ENCODE measurements at regions not wholly inside any gene's neighbourhood (a gene's known extent, or its start where the extent isn't known, plus 50 kb on each side); places are given as distances from the start of the nearest gene placed in this dataset.
"Not testable (repeated sequence)": the region's sequence is repeated elsewhere in the genome, so short reads cannot be mapped to it uniquely, and the experiment has no call there.

- no peak overlapping the region for H3K4me3 ChIP-seq (ENCODE audit: low read depth, low read length)
- TF ChIP-seq, protein P1, sequence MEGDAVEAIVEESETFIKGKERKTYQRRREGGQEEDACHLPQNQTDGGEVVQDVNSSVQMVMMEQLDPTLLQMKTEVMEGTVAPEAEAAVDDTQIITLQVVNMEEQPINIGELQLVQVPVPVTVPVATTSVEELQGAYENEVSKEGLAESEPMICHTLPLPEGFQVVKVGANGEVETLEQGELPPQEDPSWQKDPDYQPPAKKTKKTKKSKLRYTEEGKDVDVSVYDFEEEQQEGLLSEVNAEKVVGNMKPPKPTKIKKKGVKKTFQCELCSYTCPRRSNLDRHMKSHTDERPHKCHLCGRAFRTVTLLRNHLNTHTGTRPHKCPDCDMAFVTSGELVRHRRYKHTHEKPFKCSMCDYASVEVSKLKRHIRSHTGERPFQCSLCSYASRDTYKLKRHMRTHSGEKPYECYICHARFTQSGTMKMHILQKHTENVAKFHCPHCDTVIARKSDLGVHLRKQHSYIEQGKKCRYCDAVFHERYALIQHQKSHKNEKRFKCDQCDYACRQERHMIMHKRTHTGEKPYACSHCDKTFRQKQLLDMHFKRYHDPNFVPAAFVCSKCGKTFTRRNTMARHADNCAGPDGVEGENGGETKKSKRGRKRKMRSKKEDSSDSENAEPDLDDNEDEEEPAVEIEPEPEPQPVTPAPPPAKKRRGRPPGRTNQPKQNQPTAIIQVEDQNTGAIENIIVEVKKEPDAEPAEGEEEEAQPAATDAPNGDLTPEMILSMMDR (IDR thresholded peaks at IDR 0.05; ENCODE audit: borderline replicate concordance, insufficient read depth, low read depth, low read length) = no peak
These were observed 104.8 kb upstream of the CADM1 start for GRCh38 chr11:115608976-115609375.

DNA sequence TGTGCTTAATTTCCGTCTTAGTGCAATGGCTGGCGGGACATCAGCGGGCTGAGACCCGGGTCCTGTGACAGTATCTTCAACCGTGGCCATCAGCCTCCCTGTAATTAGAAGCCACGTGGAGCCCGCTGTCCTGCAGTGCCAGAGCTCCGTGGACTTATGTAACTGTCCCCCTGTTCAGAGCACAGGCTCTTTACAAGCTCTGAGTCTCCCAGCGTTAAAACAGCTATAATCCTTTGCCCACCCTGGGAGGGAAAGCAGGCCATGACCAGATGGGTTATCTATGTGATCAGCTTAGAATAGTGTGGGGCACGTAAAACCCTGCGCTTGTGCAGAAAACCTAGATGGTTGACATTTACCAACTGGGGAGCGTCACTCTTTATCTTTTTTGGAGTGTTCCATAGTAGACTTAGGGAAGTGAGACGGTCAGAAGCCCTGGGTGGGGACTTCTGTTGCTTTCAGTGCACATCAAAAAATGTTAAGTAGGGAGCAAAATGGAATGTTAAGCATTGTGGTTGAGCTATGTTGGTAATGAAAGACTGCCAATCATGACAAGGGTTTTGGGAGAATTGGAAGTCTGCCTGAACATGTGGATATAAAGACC lies 103.5 kb upstream of the CADM1 start:
- TF ChIP-seq, protein P1 (IDR thresholded peaks at IDR 0.05; ENCODE audit: borderline replicate concordance, insufficient read depth, low read depth, low read length) = no peak
- H3K4me3 ChIP-seq (ENCODE audit: low read depth, low read length) = no peak overlapping the region

GRCh38 chr11:115606498-115607220 lies 102.4 kb upstream of the CADM1 start:
- TF ChIP-seq, protein P1 (IDR thresholded peaks at IDR 0.05; ENCODE audit: borderline replicate concordance, insufficient read depth, low read depth, low read length) = no peak
- no peak overlapping the region for H3K4me3 ChIP-seq (ENCODE audit: low read depth, low read length)

- TF ChIP-seq, protein P1 (IDR thresholded peaks at IDR 0.05; ENCODE audit: borderline replicate concordance, insufficient read depth, low read depth, low read length) = no peak
- no peak overlapping the region for H3K4me3 ChIP-seq (ENCODE audit: low read depth, low read length)
These were observed 101.8 kb upstream of the CADM1 start for GRCh38 chr11:115605871-115606497.

- not testable (repeated sequence) for H3K4me3 ChIP-seq (ENCODE audit: low read depth, low read length)
These were observed 101.2 kb upstream of the CADM1 start for GRCh38 chr11:115605397-115605796.

DNA sequence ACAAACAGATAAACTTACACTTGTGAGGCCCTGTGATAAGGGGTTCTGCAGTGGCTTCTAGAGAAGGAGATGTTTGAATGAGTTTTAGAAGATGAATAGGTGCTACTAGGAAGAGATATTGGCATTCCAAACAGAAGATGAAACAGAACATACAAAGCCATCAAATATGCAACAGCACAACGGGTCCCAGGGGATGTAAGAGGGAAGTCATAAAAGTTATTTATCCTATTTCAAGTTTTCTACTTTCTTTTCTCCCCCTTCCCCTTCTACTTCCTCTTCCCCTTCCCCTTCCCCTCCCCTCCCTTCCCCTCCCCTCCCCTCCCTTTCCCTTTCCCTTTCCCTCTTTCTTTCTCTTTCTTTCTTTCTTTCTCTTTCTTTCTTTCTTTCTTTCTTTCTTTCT lies 94.9 kb upstream of the CADM1 start:
- no peak overlapping the region for H3K4me3 ChIP-seq (ENCODE audit: low read depth, low read length)
- TF ChIP-seq, protein P1 (IDR thresholded peaks at IDR 0.05; ENCODE audit: borderline replicate concordance, insufficient read depth, low read depth, low read length) = no peak

- TF ChIP-seq, protein P1 (IDR thresholded peaks at IDR 0.05; ENCODE audit: borderline replicate concordance, insufficient read depth, low read depth, low read length) = no peak
- no peak overlapping the region for H3K4me3 ChIP-seq (ENCODE audit: low read depth, low read length)
These were observed 94.2 kb upstream of the CADM1 start for GRCh38 chr11:115598257-115598901.

Measured in GM12875 (cell line).